GM12873 (cell line): ENCODE measurements at regions not wholly inside any gene's neighbourhood (a gene's known extent, or its start where the extent isn't known, plus 50 kb on each side); places are given as distances from the start of the nearest gene placed in this dataset.

ENCODE experiments used
- TF ChIP-seq, protein P1 (sequence below): IDR thresholded peaks from 2 replicates; pipeline ENCODE4 v1.5.1; 2012; ENCODE audit warnings: low read depth, mild to moderate bottlenecking, moderate library complexity, low read length, control low read depth; ENCODE audit not compliant: insufficient read depth; ENCODE audit errors: missing control alignments

GRCh38 chr2:56709181-56709580 is 525.4 kb downstream of the CCDC85A start:
- TF ChIP-seq, protein P1, sequence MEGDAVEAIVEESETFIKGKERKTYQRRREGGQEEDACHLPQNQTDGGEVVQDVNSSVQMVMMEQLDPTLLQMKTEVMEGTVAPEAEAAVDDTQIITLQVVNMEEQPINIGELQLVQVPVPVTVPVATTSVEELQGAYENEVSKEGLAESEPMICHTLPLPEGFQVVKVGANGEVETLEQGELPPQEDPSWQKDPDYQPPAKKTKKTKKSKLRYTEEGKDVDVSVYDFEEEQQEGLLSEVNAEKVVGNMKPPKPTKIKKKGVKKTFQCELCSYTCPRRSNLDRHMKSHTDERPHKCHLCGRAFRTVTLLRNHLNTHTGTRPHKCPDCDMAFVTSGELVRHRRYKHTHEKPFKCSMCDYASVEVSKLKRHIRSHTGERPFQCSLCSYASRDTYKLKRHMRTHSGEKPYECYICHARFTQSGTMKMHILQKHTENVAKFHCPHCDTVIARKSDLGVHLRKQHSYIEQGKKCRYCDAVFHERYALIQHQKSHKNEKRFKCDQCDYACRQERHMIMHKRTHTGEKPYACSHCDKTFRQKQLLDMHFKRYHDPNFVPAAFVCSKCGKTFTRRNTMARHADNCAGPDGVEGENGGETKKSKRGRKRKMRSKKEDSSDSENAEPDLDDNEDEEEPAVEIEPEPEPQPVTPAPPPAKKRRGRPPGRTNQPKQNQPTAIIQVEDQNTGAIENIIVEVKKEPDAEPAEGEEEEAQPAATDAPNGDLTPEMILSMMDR, result no peak

- TF ChIP-seq, protein P1, result no peak
These were observed 529.4 kb downstream of the CCDC85A start for GRCh38 chr2:56713161-56713676.

DNA sequence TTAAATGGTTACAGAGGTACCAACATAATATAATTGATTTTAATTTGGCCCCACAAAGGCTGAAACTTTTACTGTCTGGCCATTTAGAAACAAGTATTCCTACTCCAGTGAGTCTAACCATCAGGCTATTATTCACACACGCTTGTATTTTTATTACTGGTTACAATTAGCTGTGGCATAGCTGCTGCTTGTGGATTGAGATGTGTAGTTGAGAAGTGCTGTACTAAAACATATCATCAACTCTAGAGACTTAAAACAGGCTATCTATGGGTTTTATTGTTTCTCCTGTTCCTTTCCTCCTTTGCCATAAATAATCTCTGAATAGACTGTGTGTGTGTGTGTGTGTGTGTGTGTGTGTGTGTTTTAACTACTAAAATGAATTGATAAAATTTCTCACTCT is 530.2 kb downstream of the CCDC85A start:
- TF ChIP-seq, protein P1, result no peak

DNA sequence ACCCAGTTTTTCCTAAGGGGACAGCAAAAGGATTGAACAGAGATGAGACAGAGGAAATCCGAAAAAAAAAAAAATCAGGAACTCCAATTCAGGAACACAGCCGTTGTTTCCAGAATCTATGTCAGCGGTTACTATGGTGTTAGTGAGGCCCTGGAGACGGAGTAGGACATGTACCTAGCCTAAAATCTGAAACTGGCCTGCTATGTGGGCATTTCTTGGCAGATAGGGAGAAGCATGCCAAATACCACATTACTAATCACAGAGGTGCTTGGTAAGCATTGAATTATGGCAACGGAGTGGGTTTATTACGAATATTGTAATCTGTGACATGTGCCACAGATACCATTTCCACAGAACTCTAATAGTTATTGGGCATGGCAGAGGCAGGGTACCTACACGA is 530.6 kb downstream of the CCDC85A start:
- TF ChIP-seq, protein P1, result no peak

GRCh38 chr2:56715683-56716082 is 531.9 kb downstream of the CCDC85A start:
- TF ChIP-seq, protein P1, result no peak

DNA sequence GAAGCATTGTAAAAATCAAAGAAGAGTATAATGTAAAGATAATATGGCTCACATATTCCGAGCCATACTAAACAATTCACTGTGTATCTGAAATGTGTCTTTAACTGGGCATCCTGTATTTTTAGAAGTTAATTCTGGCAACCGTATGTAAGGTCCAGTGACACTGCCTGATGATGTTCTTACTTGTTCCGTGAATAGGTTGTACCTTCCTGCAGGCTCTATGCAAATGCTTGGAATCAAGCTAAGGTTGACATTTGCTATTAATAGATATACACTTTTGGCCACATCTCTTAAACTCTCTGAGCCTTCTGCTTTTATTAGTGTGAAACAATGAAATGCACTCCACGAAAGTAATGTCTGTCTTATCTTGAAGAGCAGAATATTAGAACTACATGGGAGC is 534.6 kb downstream of the CCDC85A start:
- TF ChIP-seq, protein P1, result no peak

DNA sequence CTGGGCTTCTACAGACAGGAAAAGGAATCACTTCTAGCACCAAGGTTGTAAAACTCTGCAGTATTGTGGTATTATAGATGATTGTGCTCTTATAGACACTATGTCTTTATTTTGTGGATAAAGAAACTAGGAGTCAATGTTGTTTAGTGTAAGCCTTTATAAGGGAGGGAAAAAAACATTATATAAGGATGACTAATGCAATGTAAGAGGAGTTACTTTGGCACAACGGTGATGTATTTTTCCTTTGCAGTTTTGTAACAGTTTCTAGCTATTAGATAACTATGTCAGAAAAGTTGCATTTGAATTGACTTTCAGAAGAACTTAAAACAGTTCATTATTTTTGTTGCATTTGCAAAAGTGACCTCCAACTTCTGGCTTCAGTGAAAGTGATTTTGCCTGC is 545.4 kb downstream of the CCDC85A start:
- TF ChIP-seq, protein P1, result no peak

GRCh38 chr2:56732946-56733345 is 549.2 kb downstream of the CCDC85A start:
- TF ChIP-seq, protein P1, result no peak
